Stimulated activated CD4-positive, alpha-beta T cell treated with anti-CD3 and anti-CD28 coated beads, Interleukin-1b, Interleukin-23, amount 100 ng/mL, for 1 hour (primary cell): ENCODE measurements at regions not wholly inside any gene's neighbourhood (a gene's known extent, or its start where the extent isn't known, plus 50 kb on each side); places are given as distances from the start of the nearest gene placed in this dataset.

Source experiments
- DNase-seq, 2 donors: peaks; one replicate each; pipeline ENCODE4 v3.0.0-alpha.2; 2020; ENCODE audit warnings: low read depth in 2 of 2

DNA sequence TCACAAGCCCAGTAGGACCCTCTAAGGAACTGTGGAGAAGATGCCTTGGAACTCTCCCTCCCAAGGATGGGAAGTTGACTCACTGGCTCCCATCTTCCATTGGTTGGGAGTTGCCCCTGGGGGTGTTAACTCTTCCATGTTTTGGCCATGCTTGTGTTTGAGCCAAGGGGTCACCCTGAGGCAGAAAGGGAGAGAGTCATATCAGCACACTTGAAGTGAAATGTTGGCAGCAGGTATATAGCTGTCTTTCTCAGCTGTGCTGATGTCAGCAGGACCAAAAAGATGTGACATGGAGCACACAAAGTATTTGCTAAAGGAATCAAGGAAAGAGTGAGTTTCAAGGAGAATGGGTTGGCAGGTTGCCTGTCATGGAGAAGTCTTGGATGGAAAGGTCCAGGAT is 359.4 kb downstream of the RPS24 start:
- no peak for DNase-seq

DNA sequence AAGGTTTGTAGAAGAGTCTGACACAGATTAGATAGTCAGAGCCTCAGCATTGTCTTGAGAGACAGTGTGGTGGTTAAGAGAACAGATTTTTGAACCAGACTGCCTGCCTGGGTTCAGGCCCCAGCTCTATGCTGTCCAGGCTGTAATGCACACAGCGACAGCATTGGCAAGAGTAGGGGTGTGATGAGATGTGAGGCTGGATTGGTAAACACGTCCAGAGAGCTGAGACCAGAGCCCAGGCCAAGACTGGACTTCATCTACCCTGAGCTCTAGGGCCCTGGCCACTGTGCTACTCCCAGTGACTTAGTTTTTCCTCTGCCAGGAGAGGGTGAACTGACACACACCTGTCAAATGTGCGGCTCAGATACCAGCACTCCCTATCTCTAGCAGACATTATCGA is 360.4 kb downstream of the RPS24 start:
- no peak for DNase-seq

DNA sequence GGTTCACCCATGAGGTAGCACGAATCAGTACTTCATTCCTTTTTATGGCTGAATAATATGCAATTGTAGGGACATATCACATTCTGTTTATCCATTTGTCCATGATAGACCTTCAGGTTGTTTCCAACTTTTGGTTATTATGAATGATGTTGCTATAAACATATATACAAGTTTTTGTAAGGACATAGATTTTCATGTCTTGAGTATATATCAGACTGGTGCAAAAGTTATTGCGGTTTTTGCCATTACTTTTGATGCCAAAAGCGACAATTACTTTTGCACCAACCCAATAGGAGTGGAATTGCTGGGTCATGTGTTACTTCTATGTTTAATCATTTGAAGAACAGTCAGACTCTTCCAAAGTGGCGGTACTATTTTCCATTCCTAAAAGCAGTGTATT is 361.5 kb downstream of the RPS24 start:
- DNase-seq: no peak

DNA sequence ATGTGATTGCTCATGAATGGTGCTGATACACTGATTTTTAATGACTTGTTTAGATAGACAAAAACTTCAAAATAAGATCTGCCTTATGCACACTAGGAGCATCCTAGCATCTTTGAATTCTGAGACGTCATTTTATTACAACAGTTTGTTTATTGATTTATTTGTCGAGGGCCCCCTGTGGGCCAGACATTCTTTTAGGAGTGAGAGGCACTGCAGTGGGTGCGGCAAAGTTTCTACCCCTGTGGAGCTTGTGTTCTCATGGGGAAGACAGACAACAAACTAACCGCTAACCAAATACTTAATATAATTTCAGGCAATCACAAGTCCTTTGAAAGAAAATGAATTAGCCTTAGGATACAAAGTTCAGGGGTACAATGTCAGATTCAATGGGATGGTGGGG is 363.1 kb downstream of the RPS24 start:
- DNase-seq: no peak

DNA sequence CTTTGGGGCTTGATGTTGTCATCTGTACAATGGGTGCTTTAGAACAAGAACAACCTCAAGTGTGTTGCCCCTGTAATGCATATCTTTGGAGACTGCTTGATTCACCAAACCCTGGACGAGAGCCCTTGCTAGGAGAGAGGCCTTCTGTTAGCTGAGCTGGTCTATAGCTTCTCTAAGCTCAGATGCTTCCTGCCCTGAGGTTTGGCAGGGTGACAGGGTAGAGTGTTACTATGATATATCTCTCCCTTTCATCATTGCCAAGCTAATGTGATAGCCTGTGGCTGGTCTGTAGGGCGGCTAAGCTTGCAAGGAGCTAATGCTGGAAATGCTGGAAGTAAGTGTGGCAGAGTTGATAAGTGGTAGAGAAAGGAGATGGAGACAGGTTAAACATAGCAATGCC is 364.1 kb downstream of the RPS24 start:
- DNase-seq: no peak

DNA sequence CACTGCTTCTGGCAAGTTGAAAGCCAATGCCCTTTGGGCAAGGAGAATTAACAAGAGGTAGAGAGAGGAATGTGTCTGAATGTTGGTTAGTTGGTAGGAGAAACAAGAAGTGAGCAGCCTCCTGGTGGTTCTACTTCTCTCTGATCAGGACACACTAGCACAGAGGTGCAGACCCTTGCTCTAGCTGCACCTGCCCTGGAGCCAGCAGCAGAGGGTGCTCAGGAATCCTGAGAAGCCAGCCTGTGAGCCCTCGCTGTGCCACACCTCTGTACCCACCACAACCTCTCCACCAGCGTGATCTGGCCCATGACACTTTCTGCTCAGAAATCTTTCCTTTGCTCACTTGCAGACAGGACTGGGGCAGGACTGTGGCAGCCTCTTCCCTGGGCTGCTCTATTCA is 364.7 kb downstream of the RPS24 start:
- no peak for DNase-seq

DNA sequence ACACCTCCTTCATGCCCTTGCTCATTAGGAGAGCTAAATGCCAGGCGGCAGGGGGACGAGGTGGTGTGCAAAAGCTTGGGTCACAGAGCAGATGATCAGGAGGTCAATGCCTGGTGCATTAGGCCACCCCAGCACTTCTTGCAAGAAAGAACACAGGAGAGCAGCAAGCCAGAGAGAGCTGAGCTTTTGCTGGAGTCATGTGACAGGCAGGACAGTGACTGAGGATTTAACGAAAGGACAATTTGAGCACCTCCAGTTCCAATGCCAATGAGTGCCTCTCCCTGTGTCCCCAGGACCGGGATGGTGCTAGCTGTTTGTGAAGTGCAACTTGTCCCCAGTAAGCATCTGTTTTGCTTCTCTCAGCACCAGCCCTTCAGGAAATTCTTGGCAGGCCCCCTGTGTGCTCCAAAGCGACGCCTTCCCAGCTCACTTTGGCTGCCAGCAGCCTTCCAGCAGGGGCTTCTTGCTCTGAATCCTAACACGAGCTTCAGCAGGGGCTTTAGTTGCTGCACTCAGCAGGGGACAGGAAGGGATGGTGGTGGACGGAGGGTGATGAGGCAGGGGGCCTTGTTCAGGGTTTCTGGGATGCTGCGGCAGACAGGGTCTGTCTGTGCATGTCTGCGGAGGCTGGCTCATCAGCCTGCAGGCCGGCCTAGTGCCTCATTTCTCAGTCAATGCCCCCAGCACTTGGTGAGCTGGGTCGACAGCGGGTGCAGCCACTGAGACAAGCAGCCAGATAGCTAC is 368.1 kb downstream of the RPS24 start:
- no peak for DNase-seq

DNA sequence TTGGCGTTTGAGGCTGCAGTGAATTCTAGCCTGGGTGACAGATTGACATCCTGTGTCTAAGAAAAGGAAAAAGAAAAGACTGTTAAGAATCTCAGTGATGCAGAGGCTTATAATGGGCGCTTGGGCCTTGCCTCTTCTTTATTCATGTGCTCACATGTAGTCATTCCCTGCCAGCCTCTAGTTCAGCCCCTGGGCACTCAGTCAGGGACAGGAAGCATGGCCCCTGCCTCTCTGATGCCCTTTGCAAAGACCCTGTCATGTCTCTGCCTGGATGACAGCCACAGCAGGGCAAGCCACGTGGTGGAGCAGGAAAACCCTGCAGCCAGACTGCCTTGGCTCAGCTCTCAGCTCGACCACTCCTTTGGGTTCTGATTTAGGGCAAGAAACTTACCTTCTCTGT is 368.9 kb downstream of the RPS24 start:
- DNase-seq: no peak

DNA sequence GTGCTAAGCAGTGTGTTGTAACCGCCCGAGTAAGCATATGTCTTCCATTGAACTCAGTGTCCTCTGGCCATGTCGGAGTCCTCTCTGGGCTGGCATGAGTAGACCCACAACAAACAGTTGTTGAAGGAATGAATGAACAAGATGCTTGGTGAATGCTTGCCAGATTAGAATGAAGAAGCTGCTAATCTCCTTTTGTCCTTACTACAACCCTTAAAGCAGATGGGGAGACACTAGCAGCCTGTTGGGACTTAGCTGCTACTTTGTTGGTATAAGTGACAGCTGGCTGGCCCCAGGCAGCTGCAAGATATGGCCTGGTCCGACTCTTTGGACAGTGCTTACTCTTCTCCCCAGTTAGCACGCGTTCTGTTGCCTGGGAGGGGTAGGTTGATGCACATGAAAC is 370.1 kb downstream of the RPS24 start:
- DNase-seq: no peak

DNA sequence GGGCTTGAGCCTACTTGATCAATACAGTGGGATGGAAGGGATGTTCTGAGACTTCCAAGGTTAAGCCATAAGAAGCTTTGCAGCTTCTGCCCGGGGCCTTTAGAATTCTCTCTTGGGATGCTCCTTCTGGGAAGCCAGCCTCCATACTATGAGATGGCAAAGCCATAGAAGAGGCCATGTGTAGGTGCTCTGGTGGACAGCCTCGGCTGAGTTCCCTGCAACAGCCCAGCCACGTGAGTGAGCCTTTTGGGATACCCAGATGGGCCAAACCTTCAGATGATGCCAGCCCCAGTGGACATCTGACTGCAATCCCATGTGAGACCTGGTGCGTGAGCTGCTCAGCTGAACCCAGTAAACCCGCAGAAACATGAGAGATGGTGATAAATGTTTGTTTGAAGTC is 370.6 kb downstream of the RPS24 start:
- DNase-seq: no peak

DNA sequence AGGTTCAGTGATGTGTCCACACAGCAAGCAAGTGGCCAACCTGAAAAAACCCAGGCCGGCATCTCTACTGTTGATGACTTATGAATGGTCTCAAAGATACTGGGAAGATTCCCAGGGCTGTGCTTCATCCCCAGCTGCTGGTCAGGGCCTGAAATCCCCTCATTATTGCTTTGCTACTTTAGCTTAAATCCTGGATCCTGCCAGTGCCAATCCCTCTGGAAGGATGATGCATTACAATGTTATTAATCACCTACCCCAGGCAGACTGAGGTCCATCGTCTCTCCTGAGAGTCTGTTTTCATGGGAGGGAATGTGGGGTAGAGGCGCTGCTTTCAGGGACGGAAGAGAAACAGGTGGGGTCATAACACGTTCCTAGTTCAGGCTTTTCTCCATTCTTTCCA is 371.6 kb downstream of the RPS24 start:
- DNase-seq: no peak

DNA sequence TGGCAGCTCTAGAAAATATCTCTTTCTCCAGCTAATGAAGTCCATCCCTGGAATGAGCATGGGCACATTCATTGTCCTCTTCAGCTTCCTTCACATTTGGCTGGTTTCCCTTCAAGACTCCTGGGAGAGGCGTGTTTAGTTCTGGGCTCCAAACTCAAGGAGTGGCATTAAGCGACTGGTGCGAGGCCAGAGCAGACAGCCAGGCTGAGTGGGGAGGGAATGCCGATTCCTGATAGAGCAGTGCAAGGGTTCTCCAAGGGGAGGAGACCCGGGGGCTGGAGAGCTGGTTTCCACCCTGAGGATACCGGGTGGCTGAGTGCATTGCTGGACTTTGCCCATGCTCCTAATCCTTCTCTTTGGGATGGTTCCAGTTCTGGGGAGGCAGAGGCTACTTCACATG is 372.1 kb downstream of the RPS24 start:
- DNase-seq: no peak

DNA sequence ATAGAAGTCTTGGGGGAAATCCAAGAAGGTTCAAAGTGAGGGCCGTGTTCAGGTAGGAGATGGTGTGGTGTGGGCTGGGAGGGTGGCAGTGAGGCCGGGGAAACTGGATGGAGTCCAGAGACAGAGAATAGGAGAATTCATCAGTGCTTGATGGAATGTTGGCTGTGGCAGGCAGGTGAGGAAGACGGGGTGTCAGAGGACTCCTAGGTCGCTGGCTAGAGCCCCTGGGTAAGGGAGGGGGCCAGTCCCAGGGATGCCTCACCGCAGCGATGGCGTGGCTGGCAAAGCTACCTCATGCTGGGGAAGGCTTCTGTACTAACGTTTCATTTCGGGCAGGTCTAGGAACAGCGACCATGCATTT is 373.0 kb downstream of the RPS24 start:
- no peak for DNase-seq

DNA sequence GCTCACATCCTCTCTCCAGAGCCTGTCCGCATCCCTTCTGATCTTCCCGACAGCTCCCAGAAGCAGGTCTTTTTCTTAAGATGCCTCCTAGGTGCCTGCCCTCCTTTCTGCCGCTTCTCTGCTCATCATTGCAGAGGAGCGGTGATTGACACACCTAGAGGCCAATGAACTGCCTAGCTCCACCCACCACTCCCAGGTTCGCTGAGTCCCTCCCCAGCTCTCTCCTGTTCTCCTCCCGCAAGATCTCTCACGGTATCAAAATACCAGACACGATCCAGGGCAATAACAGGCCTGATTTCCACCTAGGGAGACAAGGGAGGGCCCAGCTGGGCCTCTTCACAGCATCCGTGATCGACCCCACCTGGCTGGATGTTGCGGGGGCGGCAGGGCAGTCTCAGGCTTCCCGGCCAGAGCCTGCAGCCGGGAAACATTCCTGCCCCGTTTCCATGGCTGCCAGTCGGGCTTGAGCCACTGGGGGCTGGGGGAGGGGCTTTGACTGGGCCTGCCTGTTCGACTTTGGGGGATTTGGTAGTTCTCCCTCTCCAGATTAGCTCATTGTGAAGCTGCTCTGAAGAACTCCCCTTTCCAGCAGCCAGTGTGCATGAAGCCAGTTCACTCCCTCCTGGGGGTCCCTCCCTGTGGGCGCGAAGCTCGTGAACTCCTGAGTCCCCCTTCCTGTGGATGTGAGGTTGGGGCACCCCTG is 373.5 kb downstream of the RPS24 start:
- DNase-seq: peak in 1 of 2 donors; percentile 55

DNA sequence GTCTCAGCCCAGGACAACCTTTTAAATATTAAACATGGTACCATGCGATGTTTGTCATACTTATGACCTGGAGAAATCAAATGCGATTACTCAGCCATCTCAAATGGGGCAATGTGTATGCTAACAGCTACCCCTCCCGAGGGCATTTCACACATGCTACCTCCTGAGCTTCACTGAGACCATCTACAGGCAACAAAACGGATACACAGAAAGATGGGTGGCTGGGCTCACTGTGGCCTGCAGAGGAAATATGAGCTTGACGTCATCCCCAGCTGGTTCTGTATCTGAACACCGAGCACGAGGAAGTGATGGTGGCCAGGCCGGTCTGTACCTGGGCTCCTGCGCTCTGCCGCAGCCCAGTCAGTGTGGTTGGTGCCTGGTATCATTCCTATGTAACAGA is 374.3 kb downstream of the RPS24 start:
- DNase-seq: no peak

DNA sequence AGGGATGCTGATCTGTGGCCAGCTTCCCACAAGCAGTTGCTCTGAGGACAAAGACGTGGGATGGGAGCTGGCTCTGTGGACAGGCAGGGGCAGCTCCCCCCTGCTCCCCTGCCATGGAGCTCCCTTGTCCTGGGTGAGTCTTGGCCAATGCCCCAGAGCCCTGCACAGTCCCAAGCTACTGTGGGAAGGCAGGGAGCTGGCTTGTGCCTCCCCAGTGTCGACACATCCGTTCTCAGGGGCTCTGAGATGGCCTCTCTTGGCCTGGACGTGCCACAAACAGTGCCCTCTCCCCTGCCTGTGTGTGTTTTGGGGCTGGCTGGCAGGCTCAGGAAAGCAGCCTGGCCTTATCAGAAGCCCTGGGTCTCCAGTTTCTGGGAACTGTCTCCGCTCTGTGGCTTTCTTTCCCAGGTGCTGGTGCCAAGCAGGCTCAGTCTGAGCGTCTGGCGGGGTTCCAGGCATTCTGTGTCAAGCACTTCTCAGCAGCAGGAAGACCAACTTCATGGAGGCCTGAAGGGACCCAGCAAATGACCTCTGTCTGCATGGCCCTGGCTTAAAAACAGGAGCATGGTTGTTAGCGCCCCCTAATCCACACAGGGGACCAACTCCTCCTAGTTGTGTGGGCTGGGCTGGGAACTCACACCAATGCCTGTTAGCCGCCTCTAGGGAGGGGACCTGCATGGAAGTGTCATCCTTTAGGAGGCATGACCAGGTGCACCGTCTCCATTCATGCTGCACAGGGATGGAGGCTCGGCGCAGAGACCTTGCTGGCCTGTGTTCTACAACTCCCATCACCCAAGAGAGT is 375.2 kb downstream of the RPS24 start:
- DNase-seq: no peak

DNA sequence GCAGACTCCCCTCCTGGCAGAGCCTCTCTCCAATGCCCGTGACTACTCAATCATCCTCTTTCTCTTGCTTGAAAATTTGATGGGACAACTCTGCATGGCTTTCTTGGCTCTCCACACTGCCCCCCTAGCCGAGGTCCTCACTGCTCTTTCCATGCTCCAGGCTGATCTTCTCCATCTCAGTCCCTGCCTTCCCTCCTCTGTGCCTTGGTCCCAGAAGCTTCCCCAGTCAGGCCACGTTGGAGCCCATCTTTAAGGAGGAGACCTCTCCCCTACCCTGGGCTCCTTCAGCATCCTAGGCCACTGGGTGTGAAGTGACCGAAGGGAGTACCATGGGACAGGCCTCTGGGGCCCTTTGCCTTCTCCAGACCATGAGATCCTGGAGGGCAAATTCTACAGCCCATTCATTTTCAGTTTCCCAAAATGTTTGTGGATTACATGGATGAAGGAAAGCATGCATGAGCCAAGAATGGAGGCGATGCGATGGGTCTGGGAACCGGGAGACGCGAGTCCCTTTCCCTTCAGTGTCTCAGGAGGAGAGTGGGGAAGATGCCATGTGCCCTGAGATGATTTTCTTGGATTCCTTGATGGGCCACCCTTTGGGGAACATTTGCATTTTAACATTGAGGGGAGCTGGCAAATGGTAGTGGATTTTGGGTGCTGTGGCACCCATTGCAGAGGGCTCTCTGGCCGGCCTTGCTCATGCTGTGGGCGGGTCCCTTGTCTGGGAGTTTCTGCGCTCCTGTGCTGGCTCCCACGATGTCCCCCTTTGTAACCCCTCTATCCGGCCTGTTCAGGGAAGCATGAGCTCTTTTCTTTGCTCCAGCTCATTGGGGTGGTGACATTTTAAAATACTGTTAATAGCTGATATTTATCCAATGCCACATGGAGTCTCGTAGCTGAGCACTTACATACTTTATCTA is 376.6 kb downstream of the RPS24 start:
- no peak for DNase-seq

DNA sequence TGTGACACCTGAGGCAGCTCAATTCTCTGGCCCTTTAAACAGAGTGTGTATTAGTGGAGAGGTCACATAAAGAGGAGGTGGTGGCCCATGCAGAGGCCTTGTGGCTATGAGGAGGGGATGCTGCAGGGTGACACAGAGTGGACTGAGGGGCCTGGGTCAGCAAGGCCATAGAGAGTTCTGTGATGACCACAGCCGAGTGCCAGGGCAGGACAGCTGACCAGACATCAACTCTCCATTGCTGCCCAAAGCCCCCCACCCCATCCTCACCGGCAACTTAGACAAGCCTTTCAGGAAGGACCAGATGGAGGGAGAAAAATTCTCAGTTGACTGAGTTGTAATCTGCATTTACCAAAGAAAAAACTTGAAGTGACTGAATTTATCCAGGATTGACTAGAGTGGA is 378.1 kb downstream of the RPS24 start:
- no peak for DNase-seq

DNA sequence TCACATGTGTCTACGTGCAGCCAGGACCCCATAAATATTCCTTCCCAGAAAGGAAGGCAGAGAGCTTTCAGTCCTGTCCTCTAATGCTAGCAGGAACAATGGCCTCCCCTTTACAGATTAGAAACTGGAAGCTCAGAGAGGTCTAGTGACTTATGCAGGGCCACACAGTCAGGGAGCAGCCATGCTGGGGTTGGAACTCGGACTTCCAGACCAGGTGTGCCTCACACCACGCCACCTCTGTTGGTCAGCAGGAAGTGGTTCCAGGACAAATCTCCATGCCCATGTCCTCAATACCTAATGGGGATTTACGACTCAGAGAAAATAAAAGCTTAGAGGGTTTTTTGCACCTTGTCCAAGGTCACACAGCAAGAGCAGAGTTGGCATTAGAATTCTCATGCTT is 378.9 kb downstream of the RPS24 start:
- DNase-seq: no peak

DNA sequence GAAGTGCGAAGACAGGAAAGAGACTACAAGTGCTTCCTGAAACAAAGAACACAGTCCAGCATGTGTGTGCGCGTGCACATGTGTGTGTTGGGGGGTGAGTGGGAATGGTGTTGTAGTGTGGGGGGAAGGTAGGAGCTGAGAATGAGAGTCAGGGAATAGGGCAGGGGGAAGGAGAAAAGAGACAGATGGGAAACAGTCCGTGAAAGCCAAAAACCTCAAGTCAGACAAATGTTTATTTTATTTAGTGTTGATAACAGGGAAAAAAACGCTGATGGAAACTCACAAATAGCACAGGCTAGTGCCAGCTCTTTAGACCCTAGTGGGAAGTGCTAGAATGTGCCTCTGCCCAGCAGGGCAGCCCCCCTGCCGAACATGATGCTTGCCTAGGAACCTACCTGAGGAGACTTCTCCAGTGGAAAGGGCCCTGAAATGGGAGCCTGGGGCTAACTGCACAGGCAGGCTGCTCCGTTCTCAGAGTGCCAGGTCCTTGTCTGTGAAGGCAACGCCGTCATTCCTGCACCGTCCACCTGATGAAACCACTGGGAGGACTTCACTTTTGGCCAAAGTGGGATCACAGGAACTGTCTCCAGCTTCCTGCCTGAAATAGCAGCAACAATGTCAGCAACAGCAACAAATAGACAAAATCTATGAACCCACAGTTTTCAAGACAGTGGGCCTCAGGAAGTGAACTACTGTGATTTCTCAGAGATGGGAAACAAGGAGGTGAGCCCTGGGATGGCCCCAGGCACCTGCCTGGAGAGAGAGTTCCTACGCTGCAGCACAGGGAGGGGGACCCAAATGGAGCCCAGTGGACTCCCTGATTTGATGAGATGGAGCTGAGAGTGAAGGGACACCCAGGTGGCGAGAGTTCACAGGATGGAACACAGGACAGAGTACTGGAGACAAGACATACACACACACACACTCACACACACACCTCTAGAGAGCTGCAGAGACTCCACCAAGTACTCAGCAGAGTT is 379.7 kb downstream of the RPS24 start:
- DNase-seq: no peak

DNA sequence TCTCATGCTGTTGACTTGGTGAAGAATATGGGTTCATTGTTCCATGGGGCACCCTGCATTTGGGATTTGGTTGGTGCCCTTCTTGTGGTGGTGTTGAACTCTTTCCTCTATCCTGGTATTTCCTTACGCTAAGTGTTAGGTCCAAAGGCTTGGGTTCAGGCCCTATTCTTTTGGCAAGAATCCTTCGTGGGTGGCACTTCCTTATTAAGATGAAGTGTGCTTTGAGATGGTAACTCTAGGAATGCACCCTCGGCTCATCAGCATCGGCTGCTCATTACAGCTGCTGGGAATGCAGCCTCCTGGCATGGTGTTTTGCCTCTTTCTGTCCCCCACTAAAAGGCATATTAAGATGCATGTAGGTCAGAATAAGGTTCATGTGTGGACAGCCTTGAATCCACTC is 380.7 kb downstream of the RPS24 start:
- DNase-seq: no peak
